ENCODE measurements at regions not wholly inside any gene's neighbourhood (a gene's known extent, or its start where the extent isn't known, plus 50 kb on each side); places are given as distances from the start of the nearest gene placed in this dataset.

DNA sequence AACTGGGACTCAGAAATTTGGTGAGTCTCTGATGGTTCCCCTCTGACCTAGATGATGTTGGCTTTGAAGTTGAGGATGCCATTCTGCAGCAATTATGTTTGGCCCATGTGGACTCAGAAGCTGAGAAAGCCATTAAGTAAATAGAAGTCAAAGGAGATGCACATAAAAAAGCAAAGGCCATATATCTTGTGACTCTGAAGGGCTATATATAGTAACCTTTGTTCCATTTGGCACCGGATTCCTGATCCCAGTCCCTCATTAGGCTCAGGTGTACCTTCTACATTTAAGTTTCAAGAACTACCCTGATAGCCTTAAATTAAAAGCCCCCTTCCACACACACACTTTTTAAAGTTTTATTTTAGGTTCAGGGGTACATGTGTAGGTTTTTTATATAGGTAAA, 50.0 kb upstream of the PDK4 start:
- DNase-seq (ENCODE audit: low read depth) = no peak
- TF ChIP-seq, protein P1, sequence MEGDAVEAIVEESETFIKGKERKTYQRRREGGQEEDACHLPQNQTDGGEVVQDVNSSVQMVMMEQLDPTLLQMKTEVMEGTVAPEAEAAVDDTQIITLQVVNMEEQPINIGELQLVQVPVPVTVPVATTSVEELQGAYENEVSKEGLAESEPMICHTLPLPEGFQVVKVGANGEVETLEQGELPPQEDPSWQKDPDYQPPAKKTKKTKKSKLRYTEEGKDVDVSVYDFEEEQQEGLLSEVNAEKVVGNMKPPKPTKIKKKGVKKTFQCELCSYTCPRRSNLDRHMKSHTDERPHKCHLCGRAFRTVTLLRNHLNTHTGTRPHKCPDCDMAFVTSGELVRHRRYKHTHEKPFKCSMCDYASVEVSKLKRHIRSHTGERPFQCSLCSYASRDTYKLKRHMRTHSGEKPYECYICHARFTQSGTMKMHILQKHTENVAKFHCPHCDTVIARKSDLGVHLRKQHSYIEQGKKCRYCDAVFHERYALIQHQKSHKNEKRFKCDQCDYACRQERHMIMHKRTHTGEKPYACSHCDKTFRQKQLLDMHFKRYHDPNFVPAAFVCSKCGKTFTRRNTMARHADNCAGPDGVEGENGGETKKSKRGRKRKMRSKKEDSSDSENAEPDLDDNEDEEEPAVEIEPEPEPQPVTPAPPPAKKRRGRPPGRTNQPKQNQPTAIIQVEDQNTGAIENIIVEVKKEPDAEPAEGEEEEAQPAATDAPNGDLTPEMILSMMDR (IDR thresholded peaks at IDR 0.05; ENCODE audit: control insufficient read depth, insufficient read depth, low read depth, low read length, missing control alignments) = no peak
- no peak overlapping the region for H3K4me3 ChIP-seq (ENCODE audit: control insufficient read depth, low read depth, low read length)
